G401 (cell line): ENCODE measurements at regions not wholly inside any gene's neighbourhood (a gene's known extent, or its start where the extent isn't known, plus 50 kb on each side); places are given as distances from the start of the nearest gene placed in this dataset.
A peak's percentile ranks its signal among the peaks of the same experiment; 100 is the strongest.
"Not testable (repeated sequence)": the region's sequence is repeated elsewhere in the genome, so short reads cannot be mapped to it uniquely, and the experiment has no call there.

Experiments
- DNase-seq: peaks from one replicate; pipeline ENCODE4 v3.0.0-alpha.2; 2015; ENCODE audit warnings: low spot score
- in situ Hi-C: cut with HindIII; loops from 2 replicates; pipeline ENCODE4 v1.10.0; 2016; ENCODE audit warnings: low sequenced_read_pairs, mixed read lengths

GRCh38 chr5:111929867-111930266, 172.9 kb upstream of the NREP start:
- in situ Hi-C loops: no loop called here
- no peak for DNase-seq

- in situ Hi-C loops: no loop called here
Measured at GRCh38 chr5:111929261-111929660, 172.3 kb upstream of the NREP start.

GRCh38 chr5:111928511-111928910, 171.5 kb upstream of the NREP start:
- in situ Hi-C loops: no loop called here
- no peak for DNase-seq

More at GRCh38 chr5:111929261-111929660, 172.3 kb upstream of the NREP start:
- DNase-seq: no peak

GRCh38 chr5:111927191-111927590, 170.2 kb upstream of the NREP start:
- DNase-seq: no peak
- in situ Hi-C loops: no loop called here

GRCh38 chr5:111926026-111926425, 169.0 kb upstream of the NREP start:
- in situ Hi-C loops: no loop called here
- no peak for DNase-seq

- in situ Hi-C loops: no loop called here
- DNase-seq: peak; percentile 95
Measured at GRCh38 chr5:111922344-111922743, 165.3 kb upstream of the NREP start.

- DNase-seq, in situ Hi-C loops: not testable (repeated sequence)
Measured at GRCh38 chr5:111921691-111922090, 164.7 kb upstream of the NREP start.

- no peak for DNase-seq
- in situ Hi-C loops: no loop called here
Measured at GRCh38 chr5:111914966-111915636, 158.1 kb upstream of the NREP start.

- in situ Hi-C loops: no loop called here
- no peak for DNase-seq
Measured at GRCh38 chr5:111902436-111902835, 145.4 kb upstream of the NREP start.

- in situ Hi-C loops: no loop called here
- no peak for DNase-seq
Measured at GRCh38 chr5:111901296-111901695, 144.3 kb upstream of the NREP start.

GRCh38 chr5:111892949-111893348, 136.0 kb upstream of the NREP start:
- in situ Hi-C loops: no loop called here
- DNase-seq: no peak

GRCh38 chr5:111887706-111888105, 130.7 kb upstream of the NREP start:
- DNase-seq: no peak
- in situ Hi-C loops: no loop called here

- in situ Hi-C loops: no loop called here
- no peak for DNase-seq
Measured at GRCh38 chr5:111869681-111870080, 112.7 kb upstream of the NREP start.

- in situ Hi-C loops: no loop called here
- DNase-seq: no peak
Measured at GRCh38 chr5:111865356-111865755, 108.4 kb upstream of the NREP start.

- in situ Hi-C loops: no loop called here
- DNase-seq: no peak
Measured at GRCh38 chr5:111863801-111864200, 106.8 kb upstream of the NREP start.

- DNase-seq: peak; percentile 82
- in situ Hi-C loops: no loop called here
Measured at GRCh38 chr5:111859533-111860270, 102.7 kb upstream of the NREP start.

GRCh38 chr5:111859031-111859430, 102.0 kb upstream of the NREP start:
- in situ Hi-C loops: no loop called here

GRCh38 chr5:111857623-111858022, 100.6 kb upstream of the NREP start:
- DNase-seq: peak; percentile 13
- in situ Hi-C loops: no loop called here

More at GRCh38 chr5:111859031-111859430, 102.0 kb upstream of the NREP start:
- DNase-seq: peak; percentile 43

GRCh38 chr5:111856876-111857466, 100.0 kb upstream of the NREP start:
- peak; percentile 66 for DNase-seq
- in situ Hi-C loops: no loop called here

GRCh38 chr5:111855356-111855755, 98.4 kb upstream of the NREP start:
- no peak for DNase-seq
- in situ Hi-C loops: no loop called here
